GM12878 (cell line): ENCODE measurements at regions not wholly inside any gene's neighbourhood (a gene's known extent, or its start where the extent isn't known, plus 50 kb on each side); places are given as distances from the start of the nearest gene placed in this dataset.

Experiments
- BCL11A ChIP-seq: IDR thresholded peaks from 2 replicates; pipeline ENCODE4 v1.6.1; 2011; ENCODE audit warnings: low read depth, low read length
- CHD2 ChIP-seq: IDR thresholded peaks from 2 replicates; pipeline ENCODE4 v1.6.1; 2011; ENCODE audit warnings: low read depth, low read length, improper control_type of control experiment, borderline replicate concordance
- CTCF ChIP-seq, 3 experiments: IDR thresholded peaks in 2 of 3; conservative IDR thresholded peaks in 1 of 3; 2 replicates each; pipeline ENCODE4 v1.5.1; 2011; ENCODE audit warnings: low read depth in 3 of 3, low read length in 3 of 3, mild to moderate bottlenecking in 3 of 3, control low read depth in 2 of 3, moderate library complexity in 2 of 3, inconsistent platforms in 1 of 3, mixed read lengths in 1 of 3; ENCODE audit not compliant: control insufficient read depth in 2 of 3, insufficient read depth in 1 of 3; ENCODE audit errors: extremely low read depth in 1 of 3
- EZH2 ChIP-seq: IDR thresholded peaks from 2 replicates; pipeline ENCODE4 v1.6.1; 2012; ENCODE audit warnings: low read depth, mild to moderate bottlenecking, control low read depth, inconsistent platforms, low read length, borderline replicate concordance; ENCODE audit not compliant: control insufficient read depth
- GABPA ChIP-seq: IDR thresholded peaks from 2 replicates; pipeline ENCODE4 v1.6.1; 2014; ENCODE audit warnings: antibody characterized with exemption, low read depth, mild to moderate bottlenecking, inconsistent platforms
- HDGF ChIP-seq: fragments of 450-650 bp; IDR thresholded peaks from 2 replicates; pipeline ENCODE4 v1.6.1; 2016; ENCODE audit warnings: antibody characterized with exemption
- JUND ChIP-seq: IDR thresholded peaks from 2 replicates; pipeline ENCODE4 v1.6.1; 2012; ENCODE audit warnings: low read depth, mild to moderate bottlenecking, low read length, improper control_type of control experiment, moderate library complexity
- KAT2A ChIP-seq: conservative IDR thresholded peaks from 2 replicates; pipeline ENCODE4 v1.6.1; 2011; ENCODE audit warnings: low read depth, low read length; ENCODE audit not compliant: control insufficient read depth
- MEF2A ChIP-seq: IDR thresholded peaks from 2 replicates; pipeline ENCODE4 v1.6.1; 2011; ENCODE audit warnings: low read depth, mild to moderate bottlenecking, low read length, moderate library complexity; ENCODE audit not compliant: insufficient read depth
- PBX3 ChIP-seq: IDR thresholded peaks from 2 replicates; pipeline ENCODE4 v1.6.1; 2011; ENCODE audit warnings: mild to moderate bottlenecking, low read depth, low read length, moderate library complexity; ENCODE audit not compliant: insufficient replicate concordance
- POLR2A ChIP-seq: IDR thresholded peaks from 2 replicates; pipeline ENCODE4 v1.6.1; 2011; ENCODE audit warnings: low read depth, mild to moderate bottlenecking, low read length
- POLR2AphosphoS5 ChIP-seq: IDR thresholded peaks from 2 replicates; pipeline ENCODE4 v1.6.1; 2011; ENCODE audit warnings: mild to moderate bottlenecking, low read length, inconsistent platforms
- RFX5 ChIP-seq: IDR thresholded peaks from 2 replicates; pipeline ENCODE4 v1.6.1; 2011; ENCODE audit warnings: low read depth, low read length, improper control_type of control experiment
- USF1 ChIP-seq: IDR thresholded peaks from 2 replicates; pipeline ENCODE4 v1.6.1; 2011; ENCODE audit warnings: borderline replicate concordance, low read depth, mild to moderate bottlenecking, moderate library complexity, mixed read lengths, low read length; ENCODE audit not compliant: insufficient read depth; ENCODE audit errors: extremely low read length

- no peak for TF ChIP-seq CTCF (IDR thresholded peaks at IDR 0.05 in 2 of 3, conservative IDR thresholded peaks at IDR 0.05 in 1 of 3; ENCODE audit: control insufficient read depth in 2 of 3, extremely low read depth in 1 of 3, insufficient read depth in 1 of 3, low read depth in 3 of 3, low read length in 3 of 3)
- TF ChIP-seq KAT2A, result no peak
- TF ChIP-seq BCL11A, result no peak
- TF ChIP-seq USF1, result no peak
- TF ChIP-seq JUND, result no peak
- no peak for TF ChIP-seq POLR2AphosphoS5
- no peak for TF ChIP-seq EZH2
- no peak for TF ChIP-seq MEF2A
- no peak for TF ChIP-seq PBX3
- TF ChIP-seq RFX5, result no peak
- no peak for TF ChIP-seq HDGF
- no peak for TF ChIP-seq GABPA
- no peak for TF ChIP-seq CHD2
- no peak for TF ChIP-seq POLR2A
These were observed 56.7 kb upstream of the DSC1 start for GRCh38 chr18:31219395-31219794.
